ENCODE measurements at regions not wholly inside any gene's neighbourhood (a gene's known extent, or its start where the extent isn't known, plus 50 kb on each side); places are given as distances from the start of the nearest gene placed in this dataset.

DNA sequence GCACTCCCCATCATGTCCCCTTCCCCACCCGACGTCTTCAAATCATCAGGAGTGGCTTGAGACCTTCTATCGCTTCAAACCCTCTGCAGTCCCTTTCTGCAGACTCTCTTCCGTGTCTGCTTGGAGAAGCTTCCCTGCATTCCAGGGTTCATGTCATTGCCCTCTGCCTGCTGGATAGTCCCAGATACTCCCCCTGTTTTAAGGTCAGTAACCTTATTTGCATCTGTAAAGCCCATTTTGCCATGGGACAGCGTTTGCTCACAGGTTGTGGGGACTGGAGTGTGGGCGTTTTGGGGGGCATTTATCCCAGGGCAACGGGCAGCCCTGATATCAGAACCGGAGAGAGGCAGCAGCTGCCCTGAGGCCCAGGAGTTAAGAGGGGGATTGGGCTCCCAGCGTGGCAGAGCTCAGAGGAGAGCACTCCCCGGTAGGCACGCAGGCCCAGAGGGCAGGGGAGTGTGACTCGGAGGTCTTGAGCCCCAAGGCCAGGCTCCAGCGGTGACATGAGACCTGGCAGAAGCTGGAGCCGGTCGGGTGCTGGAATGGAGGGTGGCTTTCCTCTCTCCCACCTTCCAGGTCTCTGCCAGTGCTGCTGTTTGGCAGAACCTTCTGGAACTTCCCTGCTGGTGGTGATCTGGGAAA lies 73.8 kb downstream of the RTP5 start:
- no peak for DNase-seq

DNA sequence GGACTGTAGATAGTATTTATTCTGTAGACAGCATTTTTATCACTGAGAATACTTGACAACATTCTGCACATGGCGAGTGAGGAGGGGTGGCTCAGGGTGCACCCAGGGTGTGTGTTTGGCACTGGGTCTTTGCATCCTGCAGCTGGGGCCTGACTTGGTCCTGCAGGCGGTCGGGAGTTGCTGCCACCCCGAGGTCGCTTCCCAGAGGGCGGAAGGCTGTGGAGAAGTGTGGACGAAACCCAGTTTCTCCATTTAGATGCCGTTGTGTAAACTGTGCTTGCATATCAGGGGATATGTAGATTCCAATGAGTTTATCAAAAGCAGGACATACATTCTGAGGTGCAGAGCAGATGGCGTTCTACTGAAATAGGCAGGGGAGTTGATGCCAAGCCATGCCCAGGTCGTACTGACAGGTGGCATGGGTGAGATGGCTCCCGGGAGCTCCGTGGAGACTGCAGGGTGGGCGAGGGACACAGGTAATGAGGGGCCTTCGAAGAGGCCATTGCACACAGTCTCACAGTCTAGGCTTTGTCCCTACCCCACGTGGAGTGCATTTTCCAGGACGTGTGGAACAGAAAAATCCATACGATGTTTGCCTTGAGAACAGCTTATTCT lies 74.5 kb downstream of the RTP5 start:
- DNase-seq, result no peak

DNA sequence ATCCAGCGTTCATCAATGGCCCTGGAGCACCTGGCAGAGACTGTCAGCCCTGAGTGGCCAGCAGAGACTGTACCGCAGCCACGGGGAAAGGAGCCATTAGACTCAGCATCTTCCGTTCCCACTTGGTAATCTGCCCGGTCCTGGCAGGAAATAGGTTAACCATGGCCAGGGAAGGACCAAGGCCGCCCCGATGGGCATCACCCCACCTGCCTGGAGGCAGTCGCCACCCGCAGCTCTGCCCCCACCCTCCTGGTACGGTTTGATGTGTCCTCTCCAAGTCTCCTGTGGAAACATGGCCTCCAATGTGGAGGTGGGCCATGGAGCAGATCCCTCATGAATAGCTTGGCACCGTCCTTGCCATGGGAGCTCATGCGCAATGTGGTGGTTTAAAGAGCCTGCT lies 75.3 kb downstream of the RTP5 start:
- DNase-seq, result no peak

DNA sequence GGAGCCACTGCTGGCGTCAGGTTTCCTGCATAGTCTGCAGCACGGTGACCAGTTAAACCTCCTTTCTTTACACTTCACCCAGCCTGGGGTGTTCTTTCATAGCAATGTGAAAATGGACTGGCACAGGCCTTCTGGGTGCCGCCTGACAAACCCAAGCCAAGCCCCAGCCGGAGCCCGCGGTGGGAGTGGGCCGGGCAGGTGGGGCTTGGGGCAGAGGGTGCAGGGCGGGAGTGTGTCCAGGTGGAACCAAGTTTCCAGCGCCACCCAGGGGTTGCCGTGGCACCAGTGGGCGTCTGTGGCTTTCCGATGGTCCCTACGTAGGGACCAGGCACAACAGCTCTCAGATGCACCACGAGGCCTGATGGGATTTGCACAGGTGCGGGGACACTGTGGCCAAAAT lies 75.8 kb downstream of the RTP5 start:
- no peak for DNase-seq

DNA sequence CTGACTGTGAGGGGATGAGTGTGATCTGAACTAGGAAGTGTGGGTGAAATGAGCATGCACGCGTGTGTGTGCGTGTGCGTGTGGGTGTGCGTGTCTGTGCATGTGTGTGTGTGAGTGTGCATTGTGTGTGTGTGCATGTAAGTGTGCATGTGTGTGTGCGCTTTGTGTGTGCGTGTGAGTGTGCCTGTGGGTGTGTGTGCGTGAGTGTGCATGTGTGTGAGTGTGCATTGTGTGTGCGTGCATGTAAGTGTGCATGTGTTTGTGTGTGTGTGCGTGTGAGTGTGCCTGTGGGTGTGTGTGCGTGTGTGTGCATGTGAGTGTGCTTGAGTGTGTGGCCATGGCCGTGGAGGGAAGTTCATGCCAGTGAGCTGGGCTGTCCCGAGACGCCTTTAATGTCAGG lies 76.3 kb downstream of the RTP5 start:
- DNase-seq, result no peak

DNA sequence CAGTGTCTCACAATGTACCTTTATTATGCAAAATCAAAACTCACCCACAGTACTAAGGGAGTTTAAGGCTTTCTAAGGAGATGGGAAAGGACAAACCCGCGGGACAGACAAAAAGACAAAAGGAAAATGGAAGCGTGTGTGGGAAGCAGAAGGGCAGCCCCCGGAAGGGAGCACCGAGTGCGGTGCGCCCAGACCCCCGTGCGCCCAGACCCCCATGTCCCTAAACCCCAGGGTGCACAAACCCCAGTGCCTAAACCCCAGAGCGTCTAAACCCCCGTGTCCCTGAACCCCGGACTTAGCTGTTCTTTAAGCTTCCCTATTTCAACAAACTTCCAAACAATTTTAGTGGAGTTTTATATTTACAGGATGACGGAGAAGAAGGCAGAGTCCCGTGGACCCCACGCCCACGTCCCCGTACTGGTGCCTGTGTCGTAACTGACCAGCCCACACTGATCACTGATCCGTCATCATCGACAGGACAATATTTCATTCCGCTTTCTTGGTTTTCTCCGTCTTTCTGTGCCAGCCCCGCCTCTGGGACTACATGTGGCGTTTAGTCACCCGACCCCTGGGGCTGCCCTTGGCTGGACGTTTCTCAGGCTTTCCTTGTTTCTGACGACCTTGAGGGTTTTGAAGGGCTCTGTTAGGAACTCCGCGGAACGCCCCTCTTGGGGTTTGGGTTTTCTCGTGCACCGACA lies 76.9 kb downstream of the RTP5 start:
- no peak for DNase-seq

DNA sequence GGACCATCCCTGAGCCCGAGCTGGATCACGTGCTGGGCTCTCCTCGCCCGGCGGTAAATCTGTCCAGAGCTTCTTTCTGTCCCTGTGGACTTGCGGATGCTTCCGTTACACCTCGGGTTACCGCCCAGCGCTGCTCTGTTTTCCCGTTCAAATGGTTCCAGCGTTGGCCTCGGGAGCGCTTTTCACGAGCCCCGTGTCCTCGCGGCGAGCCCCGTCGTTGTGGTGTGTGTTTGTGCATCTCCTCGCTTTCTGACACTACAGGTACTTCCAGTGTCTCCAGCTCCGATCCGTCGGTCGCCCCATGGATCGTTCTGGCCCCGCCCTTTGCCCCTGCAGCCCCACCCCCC lies 77.4 kb downstream of the RTP5 start:
- no peak for DNase-seq

DNA sequence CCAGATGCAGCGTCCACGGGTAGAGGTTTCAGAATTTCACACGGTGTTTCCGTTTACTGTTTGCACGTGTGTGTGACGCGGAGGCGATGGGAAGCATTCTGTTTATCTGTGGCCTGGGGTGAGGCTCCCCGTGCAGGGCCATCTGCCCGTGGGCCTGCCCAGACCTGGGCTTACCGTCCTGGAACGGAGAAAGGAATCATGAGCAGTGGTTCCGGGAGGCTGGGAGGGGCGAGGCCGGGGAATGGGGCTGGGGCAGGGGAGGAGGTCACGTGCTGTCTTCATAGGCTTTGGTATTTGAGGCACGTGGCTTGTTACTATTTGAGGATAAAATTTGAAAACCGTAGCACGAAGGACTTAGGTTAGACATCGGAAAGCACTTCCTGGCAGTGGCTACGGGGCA lies 77.9 kb downstream of the RTP5 start:
- no peak for DNase-seq

DNA sequence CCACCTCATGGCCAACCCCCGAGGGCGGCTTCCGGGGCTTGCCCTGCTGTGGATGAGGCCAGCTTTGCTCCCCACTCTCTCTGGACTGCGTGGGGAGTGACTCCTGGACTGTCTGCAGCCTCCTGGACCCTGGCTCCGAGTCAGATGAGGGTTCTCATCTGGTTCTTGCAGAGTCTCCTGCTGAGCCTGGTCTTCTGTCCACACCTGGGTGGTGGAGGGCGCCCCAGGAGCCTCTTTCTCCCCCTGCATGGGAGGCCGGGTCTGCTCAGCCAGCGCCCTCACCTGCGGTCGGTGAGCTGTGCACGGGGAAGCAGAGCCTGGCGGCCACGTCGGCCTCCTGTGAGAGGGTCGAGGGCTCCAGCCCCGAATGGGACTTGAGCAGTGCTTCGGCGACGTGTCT lies 78.3 kb downstream of the RTP5 start:
- DNase-seq, result no peak

DNA sequence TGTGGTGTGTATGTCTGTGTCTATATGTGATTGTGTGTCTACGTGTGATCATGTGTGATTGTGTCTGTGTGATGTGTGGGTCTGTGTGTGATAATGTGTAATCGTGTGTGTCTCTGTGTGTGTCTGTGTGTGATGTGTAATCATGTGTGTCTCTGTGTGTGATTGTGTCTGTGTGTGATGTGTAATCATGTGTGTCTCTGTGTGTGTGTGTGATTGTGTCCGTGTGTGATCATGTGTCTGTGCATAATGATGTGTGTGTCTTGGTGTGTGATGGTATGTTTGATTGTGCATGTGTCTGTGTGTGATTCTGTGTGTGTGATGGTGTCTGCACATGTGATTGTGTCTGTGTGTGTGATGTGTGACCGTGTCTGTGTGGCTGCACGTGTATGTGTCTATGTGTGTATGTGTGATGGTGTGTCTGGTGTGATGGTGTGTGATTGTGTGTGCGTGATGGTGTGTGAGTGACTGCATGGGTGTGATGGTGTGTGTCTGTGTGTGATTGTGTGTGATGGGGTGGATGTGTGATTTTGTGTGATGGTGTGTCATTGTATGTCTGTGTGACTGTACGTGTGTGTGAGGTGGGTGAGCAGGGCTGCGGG lies 78.9 kb downstream of the RTP5 start:
- no peak for DNase-seq

DNA sequence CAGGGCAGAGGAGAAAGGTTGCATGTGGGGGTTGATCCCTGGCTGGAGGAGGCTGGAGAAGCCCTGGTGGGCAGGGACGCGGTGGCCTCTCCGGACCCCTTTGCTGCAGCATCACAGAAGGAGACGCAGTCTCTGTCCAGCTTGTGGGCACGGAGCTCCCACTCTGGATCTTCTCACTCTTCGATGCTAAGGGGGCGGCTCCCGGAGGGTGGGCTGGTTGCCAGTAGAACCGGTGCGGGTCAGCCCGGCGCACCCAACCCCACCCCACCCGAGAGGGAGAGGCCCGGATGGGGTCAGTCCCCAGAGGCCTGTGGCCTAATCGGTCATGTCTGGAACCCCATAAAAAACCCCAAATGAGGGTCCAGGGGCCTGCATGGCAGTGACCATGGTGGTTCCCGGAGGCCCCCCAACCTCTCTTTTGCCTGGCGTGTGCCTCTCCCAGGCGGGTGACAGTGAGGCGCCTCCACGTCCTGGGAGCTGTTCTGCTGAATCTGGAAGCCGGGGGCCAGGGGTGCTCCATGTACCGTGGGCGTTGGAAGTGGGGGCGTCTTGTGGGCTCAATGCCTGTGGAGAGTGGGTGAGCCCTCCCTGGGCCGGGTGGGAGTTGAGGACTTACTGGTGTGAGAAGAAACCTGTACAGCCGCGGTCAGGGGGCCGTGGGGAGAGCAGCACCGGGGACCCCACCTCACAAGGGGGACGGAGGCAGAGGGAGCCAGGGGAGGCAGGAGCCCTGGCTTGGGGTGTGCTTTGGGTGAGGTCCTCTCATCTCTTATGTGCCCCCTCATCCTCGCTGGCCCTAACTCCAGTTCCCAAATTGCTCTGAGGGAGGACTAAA lies 79.6 kb downstream of the RTP5 start:
- DNase-seq, result no peak

DNA sequence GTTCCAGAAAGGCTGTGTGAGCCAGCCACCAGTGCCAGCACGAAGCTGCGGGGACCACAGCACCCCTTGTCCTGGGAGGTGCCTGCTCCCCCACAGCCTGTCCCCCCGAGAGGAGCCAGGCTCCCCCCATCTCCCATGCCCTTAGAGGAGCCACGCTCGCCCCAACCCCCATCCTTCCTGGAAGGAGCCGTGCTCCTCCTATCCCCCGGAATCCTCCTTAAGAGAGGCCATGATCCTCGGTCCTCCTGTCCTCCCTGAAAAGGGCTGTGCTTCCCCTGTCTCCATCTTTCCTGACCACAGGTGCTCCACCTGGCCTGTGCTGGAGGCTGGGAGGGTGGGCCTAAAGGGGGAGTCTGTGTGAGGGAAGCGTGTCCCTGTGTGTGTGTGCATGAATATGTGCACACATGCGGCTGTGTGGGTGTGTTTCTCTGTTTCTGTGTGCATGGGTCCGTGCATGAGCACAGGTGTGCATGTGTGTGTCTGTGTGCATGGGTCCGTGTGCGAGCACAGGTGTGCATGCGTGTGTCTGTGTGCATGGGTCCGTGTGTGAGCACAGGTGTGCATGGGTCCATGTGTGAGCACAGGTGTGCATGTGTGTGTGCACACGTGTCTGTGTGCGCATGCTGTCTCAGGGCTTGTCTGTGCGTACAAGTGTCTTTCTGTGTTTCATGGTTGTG lies 80.3 kb downstream of the RTP5 start:
- no peak for DNase-seq

DNA sequence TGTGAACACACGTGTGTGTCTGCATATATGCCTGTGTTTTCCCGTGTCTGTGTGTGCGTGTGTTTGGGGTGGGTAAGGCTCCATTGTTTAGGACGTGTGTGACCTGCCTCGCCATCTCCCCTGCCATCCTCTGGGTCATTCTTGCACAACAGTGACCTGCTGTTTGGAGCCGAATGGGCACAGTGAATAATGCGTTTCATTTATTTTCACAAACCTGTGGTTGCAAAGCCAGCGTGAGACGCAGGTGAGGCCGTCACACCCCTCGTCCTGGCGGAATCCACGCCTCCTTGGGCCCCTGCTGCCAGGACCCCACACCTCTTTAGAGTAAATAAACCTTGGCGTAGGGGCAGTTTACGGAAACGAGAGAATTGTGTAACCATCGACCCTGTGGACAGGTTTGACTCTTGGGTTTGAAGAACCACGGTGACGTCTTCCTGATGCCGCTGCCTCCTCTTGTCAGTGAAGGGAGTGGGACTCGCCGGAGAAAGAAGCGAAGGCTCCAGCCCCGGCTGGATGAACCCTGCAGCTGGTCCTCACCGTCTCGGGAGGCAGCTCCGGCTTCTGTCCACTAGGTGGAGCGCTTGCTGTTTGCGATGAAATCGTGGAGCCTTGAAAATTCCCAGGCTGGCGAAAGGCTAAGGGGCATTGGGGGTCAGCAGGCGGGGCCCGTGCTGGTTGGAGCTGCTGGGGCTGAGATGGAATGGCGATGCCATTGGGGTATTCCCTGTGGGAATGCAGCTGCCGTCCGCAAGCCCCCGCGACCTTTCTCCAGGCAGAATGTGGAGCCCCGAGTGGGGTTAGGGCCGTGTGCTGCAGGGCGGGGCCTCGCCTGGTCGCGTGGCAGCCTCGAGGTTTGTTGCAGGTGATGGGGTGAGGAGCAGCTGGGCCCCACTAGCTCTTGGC lies 81.1 kb downstream of the RTP5 start:
- DNase-seq, result peak; percentile 67

DNA sequence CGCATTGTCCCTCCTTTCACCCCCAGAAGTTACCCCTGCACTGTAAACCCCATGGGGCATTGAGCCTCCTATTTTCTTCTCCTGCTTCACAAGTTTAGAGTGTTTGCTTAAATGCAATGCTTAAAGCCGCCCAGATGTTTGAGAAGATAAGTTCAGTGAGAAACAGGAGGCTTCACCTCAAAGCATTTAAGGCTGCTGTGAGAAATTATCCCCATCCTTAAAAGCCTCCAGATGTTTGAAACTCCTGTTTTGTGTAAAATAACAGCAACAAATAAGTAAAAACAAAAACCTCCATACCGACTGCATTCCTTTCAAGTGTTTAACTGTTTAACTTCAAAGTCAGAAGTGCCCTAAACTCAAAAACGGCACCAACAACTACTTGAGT lies 81.8 kb downstream of the RTP5 start:
- DNase-seq, result no peak

DNA sequence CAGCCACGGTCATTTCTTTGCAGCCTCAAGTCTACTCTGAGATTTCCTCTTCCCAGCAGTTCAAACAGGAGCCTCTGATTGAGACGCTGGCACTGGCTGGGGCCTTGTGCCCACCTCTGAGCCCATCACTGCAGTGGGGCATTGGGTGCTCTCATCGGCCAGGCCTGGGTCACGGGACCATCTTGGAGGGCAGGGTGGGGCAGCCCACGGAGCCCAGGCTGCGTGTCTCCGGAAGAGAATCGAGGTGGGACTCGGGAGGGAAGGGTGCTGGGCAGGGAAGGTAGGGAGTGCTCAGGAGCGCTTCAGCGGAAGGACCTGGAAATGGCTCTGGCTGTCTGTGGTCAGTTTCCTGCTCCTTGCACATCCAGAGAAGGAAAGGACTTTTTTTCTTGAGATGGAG lies 82.4 kb downstream of the RTP5 start:
- DNase-seq, result no peak

DNA sequence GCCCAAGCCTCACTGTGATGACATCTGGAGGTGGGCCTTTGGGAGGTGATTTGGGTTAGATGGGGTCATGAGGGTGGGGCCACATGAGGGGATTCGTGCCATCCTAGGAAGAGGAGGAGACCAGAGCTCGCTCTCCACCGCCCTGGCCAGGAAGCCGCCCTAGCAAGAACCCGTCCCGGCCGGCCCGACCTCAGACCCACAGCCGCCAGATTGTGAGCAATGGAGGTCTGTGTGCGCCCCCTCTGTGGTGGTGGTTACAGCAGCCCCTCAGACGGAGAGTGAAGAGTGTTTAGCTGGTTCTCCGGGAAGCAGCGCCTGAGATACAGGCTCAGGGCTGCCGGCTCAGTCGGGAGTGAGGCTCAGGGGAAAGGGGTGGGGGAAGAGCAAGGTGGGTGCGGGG lies 83.3 kb downstream of the RTP5 start:
- DNase-seq, result no peak

DNA sequence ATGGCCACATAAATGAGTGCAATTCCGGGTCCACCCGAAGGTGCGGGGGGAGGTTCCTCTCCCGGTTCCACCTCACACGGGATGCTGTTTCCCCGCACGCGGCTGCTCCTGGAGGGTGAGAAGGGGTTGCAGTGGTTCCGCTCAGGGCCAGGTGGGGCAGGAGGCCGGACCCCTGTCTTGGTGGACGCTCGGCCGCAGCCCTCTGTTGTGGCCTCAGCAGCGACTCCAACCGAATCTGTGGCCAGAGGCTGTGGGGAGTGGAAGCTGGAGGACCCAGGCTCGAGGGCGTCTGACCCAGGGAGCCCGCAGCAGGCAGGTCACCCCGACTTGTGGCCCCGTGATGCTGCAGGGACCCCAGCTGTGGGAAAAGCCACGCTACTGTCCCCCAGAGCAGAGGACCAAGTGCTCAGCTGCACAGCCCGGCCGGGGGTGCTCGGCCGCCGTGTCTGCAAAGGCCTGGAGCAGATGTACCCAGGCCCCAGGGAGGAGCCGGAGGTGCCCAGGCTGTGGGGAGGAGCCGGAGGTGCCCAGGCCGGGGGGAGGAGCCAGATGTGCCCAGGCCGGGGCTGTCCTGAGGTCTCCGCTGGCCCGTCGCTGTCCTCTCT lies 83.9 kb downstream of the RTP5 start:
- DNase-seq, result no peak

DNA sequence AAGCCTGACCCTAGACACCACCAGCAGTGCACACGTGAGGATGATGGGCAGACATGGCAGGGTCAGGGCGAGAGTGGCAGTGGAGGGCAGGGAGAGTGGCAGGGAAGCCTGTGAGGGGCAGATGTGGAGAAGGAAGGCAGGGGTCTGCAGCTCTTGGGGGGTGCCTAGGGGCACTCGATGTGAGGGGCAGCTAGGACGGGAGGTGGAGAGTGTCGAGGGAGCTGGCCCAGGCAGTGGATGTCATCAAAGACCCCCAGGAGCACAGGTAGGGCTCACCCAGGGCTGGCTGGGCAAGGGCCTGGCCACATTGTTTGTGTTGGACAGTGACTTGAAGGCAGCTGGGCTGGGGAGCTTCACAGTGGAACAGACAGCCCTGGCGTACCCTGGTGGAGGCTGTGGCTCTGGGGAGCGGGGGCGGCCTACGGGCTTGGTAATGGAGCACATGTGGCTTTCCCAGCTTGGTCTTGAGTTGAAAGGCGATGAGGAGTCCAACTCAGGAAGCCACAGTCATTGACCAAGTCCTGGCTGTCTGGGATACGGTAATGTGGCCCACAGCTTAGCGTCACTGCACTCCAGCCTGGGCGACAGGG lies 87.1 kb downstream of the RTP5 start:
- DNase-seq, result no peak

DNA sequence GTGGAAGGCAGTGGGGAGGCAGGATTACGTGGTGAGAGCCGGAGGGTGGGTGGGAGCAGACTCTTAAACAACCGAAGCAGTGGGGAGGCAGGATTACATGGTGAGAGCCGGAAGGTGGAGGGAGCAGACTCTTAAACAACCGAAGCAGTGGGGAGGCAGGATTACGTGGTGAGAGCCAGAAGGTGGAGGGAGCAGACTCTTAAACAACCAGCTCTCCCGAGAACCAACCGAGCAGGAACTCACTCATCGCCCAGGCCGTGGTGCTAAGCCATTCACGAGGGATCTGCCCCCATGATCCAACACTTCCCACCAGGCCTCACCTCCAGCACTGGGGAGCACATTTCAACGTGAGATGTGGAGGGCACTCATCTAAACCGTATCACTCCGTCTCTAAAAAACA lies 87.7 kb downstream of the RTP5 start:
- DNase-seq, result no peak

DNA sequence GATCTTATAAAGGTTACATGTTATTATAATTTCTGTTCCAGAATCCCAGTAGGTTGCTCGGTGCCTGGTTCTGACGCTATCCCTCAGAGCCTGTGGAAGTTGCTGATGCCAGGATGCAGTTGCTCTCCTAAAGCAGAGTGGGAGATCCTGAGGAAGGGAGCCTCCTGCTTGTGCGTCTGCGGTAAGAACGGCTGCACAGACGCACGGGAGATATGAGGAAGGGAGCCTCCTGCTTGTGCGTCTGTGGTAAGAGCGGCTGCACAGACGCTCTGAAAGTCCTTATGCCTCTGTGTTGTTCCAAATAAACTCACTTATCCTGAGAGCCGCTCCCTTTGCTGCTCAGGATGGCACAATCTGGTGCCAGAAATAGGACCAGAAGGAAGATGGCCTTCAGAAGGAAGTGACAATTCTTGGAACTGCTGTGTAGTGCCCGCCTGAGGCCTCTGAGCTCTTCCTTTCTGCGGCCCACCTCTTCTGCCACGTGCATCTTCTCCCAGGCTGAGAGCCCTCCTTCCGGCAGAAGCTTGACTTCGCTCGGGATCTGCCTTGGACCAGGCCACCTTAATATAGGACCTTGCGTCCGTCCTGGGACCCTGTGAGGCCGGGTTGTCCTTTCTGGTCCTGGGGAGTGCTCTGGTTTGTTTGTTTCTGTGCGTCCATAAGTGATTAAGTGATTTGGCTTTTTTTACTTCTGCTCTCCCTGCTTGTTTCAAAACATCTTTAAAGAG lies 89.5 kb downstream of the RTP5 start:
- no peak for DNase-seq

All from midbrain (tissue), 1 donor.